GM21390 (cell line): ENCODE measurements at regions not wholly inside any gene's neighbourhood (a gene's known extent, or its start where the extent isn't known, plus 50 kb on each side); places are given as distances from the start of the nearest gene placed in this dataset.

Source experiments
- ATAC-seq: cut with Tn5 transposase; IDR thresholded peaks from one replicate; pipeline ENCODE4 v1.9.1; 2021; ENCODE audit not compliant: unreplicated experiment

- no peak for ATAC-seq
Measured at GRCh38 chr12:45548426-45548825, 181.1 kb upstream of the ARID2 start.

GRCh38 chr12:45549337-45549902 lies 180.1 kb upstream of the ARID2 start:
- no peak for ATAC-seq

- ATAC-seq: no peak
Measured at GRCh38 chr12:45553204-45553603, 176.3 kb upstream of the ARID2 start.

GRCh38 chr12:45557016-45557415 lies 172.5 kb upstream of the ARID2 start:
- no peak for ATAC-seq

GRCh38 chr12:45558353-45558752 lies 171.2 kb upstream of the ARID2 start:
- ATAC-seq: no peak

- ATAC-seq: no peak
Measured at GRCh38 chr12:45559537-45559936, 170.0 kb upstream of the ARID2 start.

GRCh38 chr12:45560689-45561088 lies 168.8 kb upstream of the ARID2 start:
- ATAC-seq: no peak

- no peak for ATAC-seq
Measured at GRCh38 chr12:45561488-45561887, 168.0 kb upstream of the ARID2 start.

- no peak for ATAC-seq
Measured at GRCh38 chr12:45565590-45565989, 163.9 kb upstream of the ARID2 start.

- no peak for ATAC-seq
Measured at GRCh38 chr12:45566257-45566656, 163.2 kb upstream of the ARID2 start.

GRCh38 chr12:45568808-45569207 lies 160.7 kb upstream of the ARID2 start:
- ATAC-seq: no peak

GRCh38 chr12:45570501-45570900 lies 159.0 kb upstream of the ARID2 start:
- no peak for ATAC-seq

- ATAC-seq: no peak
Measured at GRCh38 chr12:45572114-45572513, 157.4 kb upstream of the ARID2 start.

- ATAC-seq: no peak
Measured at GRCh38 chr12:45575417-45575816, 154.1 kb upstream of the ARID2 start.

GRCh38 chr12:45575823-45576475 lies 153.6 kb upstream of the ARID2 start:
- peak; percentile 63 for ATAC-seq

- no peak for ATAC-seq
Measured at GRCh38 chr12:45577844-45578399, 151.6 kb upstream of the ARID2 start.

- ATAC-seq: no peak
Measured at GRCh38 chr12:45580356-45580969, 149.0 kb upstream of the ARID2 start.

GRCh38 chr12:45581112-45581511 lies 148.4 kb upstream of the ARID2 start:
- ATAC-seq: no peak

GRCh38 chr12:45582536-45582935 lies 147.0 kb upstream of the ARID2 start:
- no peak for ATAC-seq

- ATAC-seq: no peak
Measured at GRCh38 chr12:45582986-45583659, 146.4 kb upstream of the ARID2 start.

GRCh38 chr12:45584336-45584735 lies 145.2 kb upstream of the ARID2 start:
- ATAC-seq: no peak
